Endodermal cell (in vitro differentiated cells): ENCODE measurements at regions not wholly inside any gene's neighbourhood (a gene's known extent, or its start where the extent isn't known, plus 50 kb on each side); places are given as distances from the start of the nearest gene placed in this dataset.

Source experiments
- DNase-seq: peaks from one replicate; pipeline ENCODE4 v3.0.0-alpha.2; 2017
- H3K27ac ChIP-seq: 2 replicates; pipeline ENCODE4 v1.5.1; 2013; ENCODE audit warnings: mild to moderate bottlenecking, low read depth, low read length, moderate library complexity
- H3K27me3 ChIP-seq: 2 replicates; pipeline ENCODE4 v1.6.1; 2013; ENCODE audit warnings: mild to moderate bottlenecking, low read length, moderate library complexity; ENCODE audit not compliant: insufficient read depth, control insufficient read depth, poor library complexity, severe bottlenecking
- H3K36me3 ChIP-seq: 2 replicates; pipeline ENCODE4 v1.7.0; 2013; ENCODE audit warnings: mild to moderate bottlenecking, low read length, moderate library complexity; ENCODE audit not compliant: control insufficient read depth, insufficient read depth
- H3K4me1 ChIP-seq: one replicate; pipeline ENCODE4 v1.7.0; 2013; ENCODE audit warnings: low read length; ENCODE audit not compliant: control insufficient read depth, insufficient read depth
- H3K4me3 ChIP-seq: 2 replicates; pipeline ENCODE4 v1.5.1; 2013; ENCODE audit warnings: mild to moderate bottlenecking, low read length, moderate library complexity
- H3K9ac ChIP-seq: 2 replicates; pipeline ENCODE4 v1.6.1; 2013; ENCODE audit warnings: mild to moderate bottlenecking, low read length, moderate library complexity; ENCODE audit not compliant: poor library complexity, severe bottlenecking; ENCODE audit errors: extremely low read depth
- H3K9me3 ChIP-seq: 2 replicates; pipeline ENCODE4 v1.6.1; 2013; ENCODE audit warnings: mild to moderate bottlenecking, low read length, moderate library complexity; ENCODE audit not compliant: control insufficient read depth
- H3K27ac Mint-ChIP-seq: 2 replicates; pipeline ENCODE4 v1.8.0; 2020; ENCODE audit warnings: mixed read lengths
- H3K27me3 Mint-ChIP-seq: 2 replicates; pipeline ENCODE4 v1.8.0; 2021; ENCODE audit warnings: mild to moderate bottlenecking, mixed read lengths; ENCODE audit not compliant: insufficient read depth
- H3K36me3 Mint-ChIP-seq: 2 replicates; pipeline ENCODE4 v1.8.0; 2020; ENCODE audit warnings: low read depth, mixed read lengths
- H3K4me1 Mint-ChIP-seq: 2 replicates; pipeline ENCODE4 v1.8.0; 2020; ENCODE audit warnings: mixed read lengths
- H3K4me3 Mint-ChIP-seq: 2 replicates; pipeline ENCODE4 v1.8.0; 2020; ENCODE audit warnings: mild to moderate bottlenecking, moderate library complexity, mixed read lengths
- H3K9me3 Mint-ChIP-seq: 2 replicates; pipeline ENCODE4 v1.8.0; 2020; ENCODE audit warnings: mild to moderate bottlenecking, mixed read lengths
- WGBS, 2 experiments: methylation state at CpG; one replicate each; pipeline versions ENCODE4 v1.1.5 to v1.1.7; 2013; ENCODE audit warnings: missing lambda C conversion rate in 2 of 2, mixed read lengths in 1 of 2; ENCODE audit not compliant: insufficient coverage in 1 of 2, insufficient read length in 1 of 2; 5-methylcytosine and 5-hydroxymethylcytosine counted together
- TF ChIP-seq, protein P1 (sequence below): fragments of 200-600 bp; sonication (generic); conservative IDR thresholded peaks from 2 replicates; pipeline ENCODE4 v1.5.0; 2021; ENCODE audit warnings: antibody characterized with exemption, mild to moderate bottlenecking

DNA sequence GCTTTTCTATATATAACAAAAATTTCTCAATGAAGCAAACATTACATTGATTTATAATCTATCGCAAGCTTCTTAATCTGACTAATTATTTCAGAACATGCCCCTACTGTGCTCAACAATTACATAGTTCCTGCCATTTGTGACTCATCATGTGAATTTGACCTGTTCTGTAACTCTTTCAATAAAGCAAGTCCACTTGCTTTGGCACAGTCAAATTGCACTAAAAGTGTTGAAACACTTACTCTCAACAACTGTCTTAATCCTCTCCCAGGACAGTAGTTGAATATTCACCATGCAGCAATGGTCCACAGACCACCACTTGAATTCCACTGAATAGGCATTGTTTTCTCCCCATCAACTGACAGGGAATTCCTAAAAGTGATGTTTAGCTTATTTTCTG, 67.7 kb upstream of the SPTLC3 start:
- TF ChIP-seq, protein P1, sequence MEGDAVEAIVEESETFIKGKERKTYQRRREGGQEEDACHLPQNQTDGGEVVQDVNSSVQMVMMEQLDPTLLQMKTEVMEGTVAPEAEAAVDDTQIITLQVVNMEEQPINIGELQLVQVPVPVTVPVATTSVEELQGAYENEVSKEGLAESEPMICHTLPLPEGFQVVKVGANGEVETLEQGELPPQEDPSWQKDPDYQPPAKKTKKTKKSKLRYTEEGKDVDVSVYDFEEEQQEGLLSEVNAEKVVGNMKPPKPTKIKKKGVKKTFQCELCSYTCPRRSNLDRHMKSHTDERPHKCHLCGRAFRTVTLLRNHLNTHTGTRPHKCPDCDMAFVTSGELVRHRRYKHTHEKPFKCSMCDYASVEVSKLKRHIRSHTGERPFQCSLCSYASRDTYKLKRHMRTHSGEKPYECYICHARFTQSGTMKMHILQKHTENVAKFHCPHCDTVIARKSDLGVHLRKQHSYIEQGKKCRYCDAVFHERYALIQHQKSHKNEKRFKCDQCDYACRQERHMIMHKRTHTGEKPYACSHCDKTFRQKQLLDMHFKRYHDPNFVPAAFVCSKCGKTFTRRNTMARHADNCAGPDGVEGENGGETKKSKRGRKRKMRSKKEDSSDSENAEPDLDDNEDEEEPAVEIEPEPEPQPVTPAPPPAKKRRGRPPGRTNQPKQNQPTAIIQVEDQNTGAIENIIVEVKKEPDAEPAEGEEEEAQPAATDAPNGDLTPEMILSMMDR, result no peak
- H3K4me1 ChIP-seq, result no peaks in the 10 kb centered on the region

DNA sequence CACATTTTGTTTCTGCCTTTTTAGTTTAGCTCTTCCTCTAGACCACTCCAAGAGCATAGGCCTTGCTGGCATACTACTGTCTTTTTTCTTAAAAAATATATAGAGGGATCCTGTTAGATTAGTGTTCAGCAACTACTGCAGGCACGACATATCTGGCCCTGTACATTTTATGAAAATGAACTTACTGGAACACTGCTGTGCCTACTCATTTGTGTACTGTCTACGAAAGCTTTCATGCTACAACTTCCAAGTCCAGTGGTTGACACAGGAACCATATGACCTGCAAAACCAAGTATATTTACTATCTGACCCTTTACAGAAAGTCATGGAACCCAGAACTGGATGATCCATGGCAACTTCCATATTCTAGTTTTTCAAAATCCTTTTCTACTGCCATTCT, 66.6 kb upstream of the SPTLC3 start:
- H3K27me3 Mint-ChIP-seq, result peaks cover 2% of the 10 kb centered on the region
- TF ChIP-seq, protein P1, result no peak

More for the DNA sequence above, 67.7 kb upstream of the SPTLC3 start:
- Mint-ChIP-seq H3K4me3 (no peak overlapping the region), H3K9me3 (no peaks in the 10 kb centered on the region), H3K4me1 (peaks cover 1% of the 10 kb centered on the region), H3K36me3 (no peaks in the 10 kb centered on the region), H3K27ac (no peak overlapping the region), H3K27me3 (peaks cover 2% of the 10 kb centered on the region)
- H3K27me3 ChIP-seq, result no peaks in the 10 kb centered on the region
- no peak for DNase-seq
- H3K36me3 ChIP-seq, result no peaks in the 10 kb centered on the region
- no peak overlapping the region for H3K4me3 ChIP-seq
- no peaks in the 10 kb centered on the region for H3K9me3 ChIP-seq
- no peak overlapping the region for H3K27ac ChIP-seq
- H3K9ac ChIP-seq, result no peak overlapping the region
- WGBS, 2 experiments, result 93 to 97% methylated on average over 1 of the region's 1 CpG

DNA sequence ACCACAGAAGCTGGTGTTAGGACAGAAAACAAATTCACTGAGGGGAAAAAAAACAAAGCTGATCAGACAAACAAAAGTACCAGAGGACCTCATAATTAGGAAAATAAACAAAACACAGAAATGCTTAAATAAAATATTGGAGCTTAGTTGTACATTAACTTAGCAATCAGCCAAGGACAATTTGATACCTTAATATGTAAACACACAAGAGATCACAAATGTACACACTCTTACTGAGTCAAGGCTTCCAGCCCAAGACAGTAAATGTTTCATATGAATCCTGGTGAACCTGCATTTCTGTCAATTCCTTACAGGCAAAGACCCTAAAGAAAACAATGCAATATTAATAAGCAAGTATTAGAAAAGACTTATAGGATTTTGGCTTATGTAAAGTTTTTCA, 62.0 kb upstream of the SPTLC3 start:
- H3K27ac Mint-ChIP-seq, result no peak overlapping the region
- TF ChIP-seq, protein P1, result no peak
- H3K36me3 ChIP-seq, result no peaks in the 10 kb centered on the region
- no peak overlapping the region for H3K9ac ChIP-seq
- no peaks in the 10 kb centered on the region for H3K4me1 Mint-ChIP-seq
- DNase-seq, result no peak
- H3K27me3 Mint-ChIP-seq, result peaks cover 7% of the 10 kb centered on the region
- H3K4me3 ChIP-seq, result no peak overlapping the region
- no peaks in the 10 kb centered on the region for H3K9me3 Mint-ChIP-seq
- H3K4me1 ChIP-seq, result no peaks in the 10 kb centered on the region
- no peaks in the 10 kb centered on the region for H3K27me3 ChIP-seq
- H3K4me3 Mint-ChIP-seq, result no peak overlapping the region
- no peaks in the 10 kb centered on the region for H3K9me3 ChIP-seq
- H3K27ac ChIP-seq, result no peak overlapping the region
- H3K36me3 Mint-ChIP-seq, result no peaks in the 10 kb centered on the region

More for the DNA sequence above, 66.6 kb upstream of the SPTLC3 start:
- no peaks in the 10 kb centered on the region for H3K36me3 Mint-ChIP-seq
- H3K4me3 Mint-ChIP-seq, result no peak overlapping the region
- DNase-seq, result no peak
- Histone ChIP-seq H3K27me3 (no peaks in the 10 kb centered on the region), H3K9me3 (no peaks in the 10 kb centered on the region), H3K9ac (no peak overlapping the region), H3K36me3 (no peaks in the 10 kb centered on the region), H3K4me3 (no peak overlapping the region), H3K27ac (no peak overlapping the region), H3K4me1 (no peaks in the 10 kb centered on the region)
- no peak overlapping the region for H3K27ac Mint-ChIP-seq
- H3K4me1 Mint-ChIP-seq, result no peaks in the 10 kb centered on the region
- no peaks in the 10 kb centered on the region for H3K9me3 Mint-ChIP-seq
- 73 to 88% methylated on average over 2 of the region's 2 CpGs for WGBS, 2 experiments
